ENCODE measurements at regions not wholly inside any gene's neighbourhood (a gene's known extent, or its start where the extent isn't known, plus 50 kb on each side); places are given as distances from the start of the nearest gene placed in this dataset.

GRCh38 chr4:72919464-72919863, 150.1 kb downstream of the COX18 start:
- no peaks in the 10 kb centered on the region for H3K4me1 Mint-ChIP-seq
- Histone ChIP-seq H3K27ac (ENCODE audit: low read depth, low read length) (no peak overlapping the region), H3K4me1 (ENCODE audit: insufficient read depth, low read length) (no peaks in the 10 kb centered on the region), H3K9me3 (ENCODE audit: control insufficient read depth in 1 of 2, low read length in 2 of 2) (no peaks in the 10 kb centered on the region), H3K27me3 (ENCODE audit: insufficient read depth, low read length) (no peaks in the 10 kb centered on the region), H3K4me3 (ENCODE audit: low read length in 2 of 2) (no peak overlapping the region), H3K36me3 (ENCODE audit: insufficient read depth, low read length) (no peaks in the 10 kb centered on the region)
- POLR2A ChIA-PET (ENCODE audit: partially characterized antibody), result no interaction called here
- intact Hi-C loops (cut with micrococcal nuclease), result no loop called here
- H3K9me3 Mint-ChIP-seq, result peaks cover 0 to 10% (median 1%) of the 10 kb centered on the region in 8 donors
- no peak overlapping the region for H3K4me3 Mint-ChIP-seq
- no peaks in the 10 kb centered on the region for H3K36me3 Mint-ChIP-seq
- no peak for DNase-seq
- H3K27ac Mint-ChIP-seq, result no peak overlapping the region
- CTCF ChIA-PET (ENCODE audit: partially characterized antibody), result no interaction called here
- H3K27me3 Mint-ChIP-seq, result peaks cover 0 to 3% of the 10 kb centered on the region in 2 donors

DNA sequence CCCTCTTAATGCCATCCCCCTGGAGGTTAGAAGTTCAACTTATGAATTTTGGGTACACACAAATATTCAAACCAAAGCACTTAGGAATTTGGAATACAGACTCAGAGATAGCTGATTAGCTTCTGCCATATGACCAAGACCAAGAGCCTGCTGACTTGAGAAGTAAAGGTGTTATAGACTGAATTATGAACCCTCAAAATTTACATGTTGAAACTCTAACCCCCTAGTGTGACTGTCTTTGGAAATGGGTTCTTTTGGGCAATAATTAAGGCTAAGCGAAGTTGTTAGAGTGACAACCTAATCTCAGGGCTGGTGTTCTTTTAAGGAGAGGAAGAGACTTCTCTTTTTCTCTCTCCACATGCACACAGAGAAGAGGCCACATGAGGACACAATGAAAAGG, 151.2 kb downstream of the COX18 start:
- Histone ChIP-seq H3K4me1 (ENCODE audit: insufficient read depth, low read length) (no peaks in the 10 kb centered on the region), H3K36me3 (ENCODE audit: insufficient read depth, low read length) (no peaks in the 10 kb centered on the region), H3K4me3 (ENCODE audit: low read length in 2 of 2) (no peak overlapping the region), H3K9me3 (ENCODE audit: control insufficient read depth in 1 of 2, low read length in 2 of 2) (no peaks in the 10 kb centered on the region), H3K27me3 (ENCODE audit: insufficient read depth, low read length) (no peaks in the 10 kb centered on the region), H3K27ac (ENCODE audit: low read depth, low read length) (no peak overlapping the region)
- DNase-seq, result no peak
- ChIA-PET POLR2A (ENCODE audit: partially characterized antibody) (no interaction called here), CTCF (ENCODE audit: partially characterized antibody) (no interaction called here)
- Mint-ChIP-seq H3K9me3 (peaks cover 0 to 6% (median 0%) of the 10 kb centered on the region in 8 donors), H3K36me3 (no peaks in the 10 kb centered on the region), H3K27ac (no peak overlapping the region), H3K27me3 (peaks cover 0 to 3% of the 10 kb centered on the region in 2 donors), H3K4me3 (no peak overlapping the region), H3K4me1 (no peaks in the 10 kb centered on the region)
- intact Hi-C loops (cut with micrococcal nuclease), result no loop called here

DNA sequence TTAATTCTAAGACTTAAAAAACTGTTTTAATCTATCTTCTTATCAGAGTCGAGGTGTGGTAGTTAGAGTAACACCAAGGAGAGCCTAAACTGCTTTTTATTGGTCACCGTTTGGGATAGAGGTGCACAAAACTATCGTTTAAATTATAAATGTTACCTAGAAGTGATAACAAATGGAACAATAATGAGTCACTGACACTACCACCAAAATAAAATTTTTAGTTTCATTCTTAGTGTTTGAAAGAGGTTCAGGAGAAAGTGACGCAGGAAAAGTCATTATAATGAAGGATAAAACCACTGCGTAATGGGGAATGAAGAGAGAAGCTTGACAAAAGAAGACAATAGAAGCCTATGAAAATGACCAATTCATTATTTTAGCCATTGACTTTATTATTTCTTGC, 158.2 kb downstream of the COX18 start:
- Histone ChIP-seq H3K36me3 (ENCODE audit: insufficient read depth, low read length) (no peaks in the 10 kb centered on the region), H3K27ac (ENCODE audit: low read depth, low read length) (no peak overlapping the region), H3K4me1 (ENCODE audit: insufficient read depth, low read length) (no peaks in the 10 kb centered on the region), H3K4me3 (ENCODE audit: low read length in 2 of 2) (no peak overlapping the region), H3K9me3 (ENCODE audit: control insufficient read depth in 1 of 2, low read length in 2 of 2) (no peaks in the 10 kb centered on the region), H3K27me3 (ENCODE audit: insufficient read depth, low read length) (no peaks in the 10 kb centered on the region)
- Mint-ChIP-seq H3K9me3 (peaks cover 0 to 3% (median 0%) of the 10 kb centered on the region in 8 donors), H3K4me1 (no peaks in the 10 kb centered on the region), H3K27ac (no peak overlapping the region), H3K36me3 (no peaks in the 10 kb centered on the region), H3K27me3 (peaks cover 4 to 8% of the 10 kb centered on the region in 2 donors), H3K4me3 (no peak overlapping the region)
- intact Hi-C loops (cut with micrococcal nuclease), result no loop called here
- ChIA-PET CTCF (ENCODE audit: partially characterized antibody) (no interaction called here), POLR2A (ENCODE audit: partially characterized antibody) (no interaction called here)
- no peak for DNase-seq

DNA sequence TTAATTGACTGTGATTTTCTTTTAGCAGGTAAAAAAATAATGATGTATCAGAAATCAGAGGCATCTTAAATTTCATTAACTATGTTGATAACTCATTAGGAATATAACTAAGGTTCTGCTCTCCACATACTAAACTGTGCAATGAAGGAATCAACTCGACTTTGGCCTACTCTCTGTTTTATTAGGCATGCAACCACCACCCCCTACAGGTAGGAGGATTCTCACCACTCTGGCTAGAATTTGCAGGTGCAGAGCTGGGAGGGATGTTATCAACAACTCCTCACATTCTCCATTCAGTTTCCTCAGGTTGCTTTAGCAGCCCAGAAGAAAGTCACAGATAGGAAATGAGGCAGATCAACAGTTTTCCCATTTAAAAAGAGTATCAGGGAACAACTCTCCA, 160.1 kb downstream of the COX18 start:
- H3K27me3 Mint-ChIP-seq, result peaks cover 4 to 5% of the 10 kb centered on the region in 2 donors
- Histone ChIP-seq H3K4me3 (ENCODE audit: low read length in 2 of 2) (no peak overlapping the region), H3K36me3 (ENCODE audit: insufficient read depth, low read length) (no peaks in the 10 kb centered on the region), H3K9me3 (ENCODE audit: control insufficient read depth in 1 of 2, low read length in 2 of 2) (no peaks in the 10 kb centered on the region), H3K27me3 (ENCODE audit: insufficient read depth, low read length) (no peaks in the 10 kb centered on the region), H3K4me1 (ENCODE audit: insufficient read depth, low read length) (no peaks in the 10 kb centered on the region), H3K27ac (ENCODE audit: low read depth, low read length) (no peak overlapping the region)
- peaks cover 0 to 5% (median 0%) of the 10 kb centered on the region in 8 donors for H3K9me3 Mint-ChIP-seq
- no peak overlapping the region for H3K4me3 Mint-ChIP-seq
- H3K4me1 Mint-ChIP-seq, result no peaks in the 10 kb centered on the region
- no peak for DNase-seq
- ChIA-PET CTCF (ENCODE audit: partially characterized antibody) (no interaction called here), POLR2A (ENCODE audit: partially characterized antibody) (no interaction called here)
- no peak overlapping the region for H3K27ac Mint-ChIP-seq
- no peaks in the 10 kb centered on the region for H3K36me3 Mint-ChIP-seq
- intact Hi-C loops (cut with micrococcal nuclease), result no loop called here

DNA sequence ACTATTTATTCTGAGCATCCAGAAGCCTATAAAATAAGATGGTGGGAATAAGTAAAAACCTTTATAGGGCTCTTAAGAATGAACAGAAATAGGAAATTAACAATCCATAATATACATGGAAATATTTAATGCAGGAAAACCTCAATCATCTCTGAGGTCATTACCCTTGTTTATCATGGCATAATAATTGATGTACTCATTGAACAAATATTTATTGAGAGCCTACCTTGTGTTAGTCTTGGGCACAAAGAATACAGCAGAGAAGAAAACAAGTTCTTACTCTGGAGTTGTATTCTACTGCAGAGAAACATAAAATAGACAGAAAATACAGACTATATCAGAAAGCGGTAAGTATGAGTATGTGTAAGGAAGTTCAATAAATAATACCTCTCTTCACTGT, 167.2 kb downstream of the COX18 start:
- Histone ChIP-seq H3K27ac (ENCODE audit: low read depth, low read length) (no peak overlapping the region), H3K4me3 (ENCODE audit: low read length in 2 of 2) (no peak overlapping the region), H3K4me1 (ENCODE audit: insufficient read depth, low read length) (no peaks in the 10 kb centered on the region), H3K9me3 (ENCODE audit: control insufficient read depth in 1 of 2, low read length in 2 of 2) (no peaks in the 10 kb centered on the region), H3K36me3 (ENCODE audit: insufficient read depth, low read length) (no peaks in the 10 kb centered on the region), H3K27me3 (ENCODE audit: insufficient read depth, low read length) (no peaks in the 10 kb centered on the region)
- H3K36me3 Mint-ChIP-seq, result no peaks in the 10 kb centered on the region
- H3K4me1 Mint-ChIP-seq, result no peaks in the 10 kb centered on the region
- no peak overlapping the region for H3K27ac Mint-ChIP-seq
- no peaks in the 10 kb centered on the region for H3K27me3 Mint-ChIP-seq
- ChIA-PET CTCF (ENCODE audit: partially characterized antibody) (no interaction called here), POLR2A (ENCODE audit: partially characterized antibody) (no interaction called here)
- H3K9me3 Mint-ChIP-seq, result peaks cover 0 to 5% (median 0%) of the 10 kb centered on the region in 8 donors
- DNase-seq, result no peak
- intact Hi-C loops (cut with micrococcal nuclease), result no loop called here
- no peak overlapping the region for H3K4me3 Mint-ChIP-seq

DNA sequence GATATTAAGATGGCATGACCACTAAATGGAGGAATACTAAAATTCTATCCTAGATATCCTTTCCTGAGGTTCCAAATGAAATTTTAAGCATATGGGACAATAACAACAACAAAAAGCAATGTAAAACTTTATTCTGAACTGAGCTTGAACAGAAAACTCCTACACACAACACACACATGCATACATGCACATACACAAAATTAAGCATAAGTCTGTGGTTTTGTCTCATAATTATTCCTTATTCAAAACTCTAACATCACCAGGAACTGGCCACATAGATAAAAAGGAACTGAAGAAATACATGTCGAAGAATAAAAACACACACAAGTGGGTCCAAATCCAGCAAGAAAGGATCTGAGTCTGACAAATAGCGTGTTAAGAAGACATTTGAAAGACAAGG, 168.0 kb downstream of the COX18 start:
- peaks cover 0 to 1% of the 10 kb centered on the region in 2 donors for H3K27me3 Mint-ChIP-seq
- POLR2A ChIA-PET (ENCODE audit: partially characterized antibody), result no interaction called here

GRCh38 chr4:72900952-72901351, 168.6 kb downstream of the COX18 start:
- H3K27me3 Mint-ChIP-seq, result peaks cover 0 to 1% of the 10 kb centered on the region in 2 donors
- intact Hi-C loops (cut with micrococcal nuclease), result no loop called here
- H3K4me3 Mint-ChIP-seq, result no peak overlapping the region
- POLR2A ChIA-PET (ENCODE audit: partially characterized antibody), result no interaction called here
- H3K36me3 ChIP-seq (ENCODE audit: insufficient read depth, low read length), result no peaks in the 10 kb centered on the region
- H3K36me3 Mint-ChIP-seq, result no peaks in the 10 kb centered on the region
- CTCF ChIA-PET (ENCODE audit: partially characterized antibody), result no interaction called here
- no peak overlapping the region for H3K27ac Mint-ChIP-seq
- H3K9me3 Mint-ChIP-seq, result peaks cover 0 to 5% (median 0%) of the 10 kb centered on the region in 8 donors
- no peaks in the 10 kb centered on the region for H3K4me1 Mint-ChIP-seq
- no peaks in the 10 kb centered on the region for H3K9me3 ChIP-seq (ENCODE audit: control insufficient read depth in 1 of 2, low read length in 2 of 2)
- H3K4me1 ChIP-seq (ENCODE audit: insufficient read depth, low read length), result no peaks in the 10 kb centered on the region
- DNase-seq, result no peak
- H3K27ac ChIP-seq (ENCODE audit: low read depth, low read length), result no peak overlapping the region
- H3K27me3 ChIP-seq (ENCODE audit: insufficient read depth, low read length), result no peaks in the 10 kb centered on the region
- H3K4me3 ChIP-seq (ENCODE audit: low read length in 2 of 2), result no peak overlapping the region

More for the DNA sequence above, 168.0 kb downstream of the COX18 start:
- intact Hi-C loops (cut with micrococcal nuclease), result no loop called here
- Histone ChIP-seq H3K4me3 (ENCODE audit: low read length in 2 of 2) (no peak overlapping the region), H3K4me1 (ENCODE audit: insufficient read depth, low read length) (no peaks in the 10 kb centered on the region), H3K27me3 (ENCODE audit: insufficient read depth, low read length) (no peaks in the 10 kb centered on the region), H3K9me3 (ENCODE audit: control insufficient read depth in 1 of 2, low read length in 2 of 2) (no peaks in the 10 kb centered on the region), H3K36me3 (ENCODE audit: insufficient read depth, low read length) (no peaks in the 10 kb centered on the region), H3K27ac (ENCODE audit: low read depth, low read length) (no peak overlapping the region)
- Mint-ChIP-seq H3K4me1 (no peaks in the 10 kb centered on the region), H3K4me3 (no peak overlapping the region), H3K36me3 (no peaks in the 10 kb centered on the region), H3K9me3 (peaks cover 0 to 5% (median 0%) of the 10 kb centered on the region in 8 donors), H3K27ac (no peak overlapping the region)
- CTCF ChIA-PET (ENCODE audit: partially characterized antibody), result no interaction called here
- no peak for DNase-seq

DNA sequence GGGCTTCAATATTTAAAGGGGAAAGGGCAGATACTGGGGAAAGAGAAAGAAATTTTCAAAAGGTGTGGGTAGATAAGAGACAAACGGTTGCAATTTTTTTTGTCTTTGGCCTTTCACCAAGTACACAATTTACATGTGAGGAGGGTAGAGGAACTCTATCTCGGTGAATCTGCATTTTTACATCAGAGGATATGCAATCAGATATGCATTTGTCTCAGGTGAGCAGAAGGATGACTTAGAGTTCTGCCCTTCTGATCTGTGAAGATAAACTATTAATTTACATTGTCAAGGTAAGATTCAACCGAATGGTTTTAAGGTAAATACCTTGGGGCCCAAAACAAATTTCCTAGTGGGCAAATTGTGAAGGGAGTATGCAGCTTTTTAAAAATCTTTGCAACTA, 169.9 kb downstream of the COX18 start:
- intact Hi-C loops (cut with micrococcal nuclease), result no loop called here
- H3K9me3 Mint-ChIP-seq, result no peaks in the 10 kb centered on the region
- no peak overlapping the region for H3K4me3 Mint-ChIP-seq
- no peaks in the 10 kb centered on the region for H3K4me1 Mint-ChIP-seq
- Histone ChIP-seq H3K27me3 (ENCODE audit: insufficient read depth, low read length) (no peaks in the 10 kb centered on the region), H3K4me1 (ENCODE audit: insufficient read depth, low read length) (no peaks in the 10 kb centered on the region), H3K27ac (ENCODE audit: low read depth, low read length) (no peak overlapping the region), H3K4me3 (ENCODE audit: low read length in 2 of 2) (no peak overlapping the region), H3K9me3 (ENCODE audit: control insufficient read depth in 1 of 2, low read length in 2 of 2) (no peaks in the 10 kb centered on the region), H3K36me3 (ENCODE audit: insufficient read depth, low read length) (no peaks in the 10 kb centered on the region)
- POLR2A ChIA-PET (ENCODE audit: partially characterized antibody), result no interaction called here
- no peak overlapping the region for H3K27ac Mint-ChIP-seq
- DNase-seq, result no peak
- no peaks in the 10 kb centered on the region for H3K36me3 Mint-ChIP-seq
- CTCF ChIA-PET (ENCODE audit: partially characterized antibody), result no interaction called here
- H3K27me3 Mint-ChIP-seq, result peaks cover 0 to 1% of the 10 kb centered on the region in 2 donors

Measured in CD4-positive, alpha-beta memory T cell (primary cell).